Transverse colon (tissue), 4 donors: ENCODE measurements at regions not wholly inside any gene's neighbourhood (a gene's known extent, or its start where the extent isn't known, plus 50 kb on each side); places are given as distances from the start of the nearest gene placed in this dataset.

ENCODE experiments used
- DNase-seq: peaks from one replicate; pipeline ENCODE4 v3.0.0-alpha.2; 2019
- H3K27ac ChIP-seq, 4 donors: fragments of 200-600 bp; sonication (generic); 2 replicates each; pipeline ENCODE4 v1.5.1; 2016 to 2018; ENCODE audit warnings: inconsistent platforms in 4 of 4
- H3K27me3 ChIP-seq: fragments of 200-600 bp; sonication (generic); 2 replicates; pipeline ENCODE4 v1.5.1; 2017; ENCODE audit warnings: inconsistent platforms
- H3K36me3 ChIP-seq, 4 donors: fragments of 200-600 bp; sonication (generic); 2 replicates each; pipeline ENCODE4 v1.5.1; 2017 to 2019; ENCODE audit warnings: inconsistent platforms in 4 of 4
- H3K4me1 ChIP-seq, 4 donors: fragments of 200-600 bp; sonication (generic); 2 replicates each; pipeline ENCODE4 v1.5.1; 2017 to 2020; ENCODE audit warnings: inconsistent platforms in 4 of 4
- H3K4me3 ChIP-seq, 4 donors: fragments of 200-600 bp; sonication (generic); 1 replicate in 1 of 4; 2 replicates in 3 of 4; pipeline versions ENCODE4 v1.5.1 to v1.6.1; 2017 to 2019; ENCODE audit warnings: inconsistent platforms in 4 of 4
- H3K9me3 ChIP-seq, 2 donors: fragments of 200-600 bp; sonication (generic); 2 replicates each; pipeline ENCODE4 v1.5.1; 2017 to 2019; ENCODE audit warnings: inconsistent platforms in 2 of 2
- EP300 ChIP-seq: sonication (generic); formaldehyde crosslinking; IDR thresholded peaks from one replicate; pipeline ENCODE4 v1.6.1; 2017; ENCODE audit warnings: antibody characterized with exemption, low read depth
- POLR2A ChIP-seq: fragments of 450-650 bp; IDR thresholded peaks from one replicate; pipeline ENCODE4 v1.6.1; 2016; ENCODE audit warnings: antibody characterized with exemption, mild to moderate bottlenecking, moderate library complexity
- POLR2AphosphoS5 ChIP-seq, 3 donors: sonication (generic); formaldehyde crosslinking; IDR thresholded peaks; one replicate each; pipeline ENCODE4 v1.6.1; 2016; ENCODE audit warnings: antibody characterized with exemption in 3 of 3
- WGBS, 2 donors: methylation state at CpG; one replicate each; pipeline ENCODE4 v1.1.5; 2018; ENCODE audit warnings: low coverage in 1 of 2; 5-methylcytosine and 5-hydroxymethylcytosine counted together
- in situ Hi-C, 4 donors: fragments of 200-750 bp; cut with MboI; loops; one replicate each; pipeline versions ENCODE4 v1.15.0 to v1.15.1; 2017; ENCODE audit warnings: low sequenced_read_pairs in 3 of 4, low pct_ligation_motif_present in 1 of 4, low pct_unique_long_range_greater_than_20kb in 1 of 4
- intact Hi-C: fragments of 100-400 bp; cut with DNase I; formaldehyde crosslinking; loops from one replicate; pipeline ENCODE4 v1.15.1; 2023; ENCODE audit warnings: low total_unique reads
- TF ChIP-seq, protein P1 (sequence below), 5 experiments: fragments of 200-600 bp in 3 of 5; fragments of 450-650 bp in 2 of 5; sonication (generic) in 3 of 5; IDR thresholded peaks; 1 replicate in 2 of 5; 2 replicates in 3 of 5; pipeline ENCODE4 v1.5.1; 2016 to 2017; ENCODE audit warnings: antibody characterized with exemption in 5 of 5, inconsistent platforms in 3 of 5, mild to moderate bottlenecking in 2 of 5, moderate library complexity in 1 of 5

DNA sequence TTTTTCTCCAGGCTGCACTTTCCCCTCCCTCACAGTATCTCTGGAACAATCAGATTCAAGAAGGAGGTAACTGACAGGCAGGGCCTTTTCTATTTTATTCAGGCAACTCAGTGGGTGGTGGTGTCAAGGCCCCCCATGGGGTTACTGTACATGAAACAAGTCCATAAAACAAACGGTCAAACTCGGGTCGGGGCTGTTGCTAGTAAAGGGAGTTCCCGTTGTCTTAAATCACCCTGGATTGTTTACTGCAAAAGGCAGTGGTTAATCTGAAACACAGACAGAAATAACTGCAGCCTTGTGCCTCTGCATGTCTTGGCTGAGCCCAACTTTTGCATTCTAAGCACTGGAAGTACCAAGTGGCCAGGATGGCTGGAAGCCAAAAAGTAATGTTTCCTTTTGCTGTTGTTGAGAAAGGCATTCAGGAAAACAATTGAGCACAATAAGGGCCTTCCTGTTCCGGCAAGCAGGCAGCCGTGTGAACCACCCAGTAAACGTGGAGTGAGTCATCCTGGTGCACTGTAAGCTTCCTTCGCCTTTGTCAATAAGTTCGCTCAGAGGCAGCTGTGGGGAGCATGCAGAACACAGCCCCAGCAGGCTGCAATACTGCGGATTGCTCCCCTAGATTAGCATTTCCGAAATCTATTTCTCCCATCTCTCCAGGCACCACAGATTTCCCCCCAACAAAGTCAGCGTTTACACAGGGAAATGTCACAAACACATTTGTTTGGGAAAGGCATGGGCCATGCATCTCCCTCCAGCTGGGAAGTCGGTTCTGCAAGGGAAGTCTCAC is 149.6 kb downstream of the IRS1 start:
- Histone ChIP-seq H3K9me3 (no peaks in the 10 kb centered on the region), H3K4me1 (peaks cover 12 to 27% (median 17%) of the 10 kb centered on the region in 4 donors), H3K4me3 (no peak overlapping the region), H3K27ac (peak overlapping the region; percentile 71 to 84 (median 79)), H3K27me3 (no peaks in the 10 kb centered on the region), H3K36me3 (no peaks in the 10 kb centered on the region)
- DNase-seq = peak; percentile 82
- WGBS, 2 donors = 0 to 6% methylated on average over 1 to 13 of the region's 13 CpGs
- intact Hi-C loops = no loop called here
- TF ChIP-seq POLR2A = no peak
- TF ChIP-seq, protein P1, sequence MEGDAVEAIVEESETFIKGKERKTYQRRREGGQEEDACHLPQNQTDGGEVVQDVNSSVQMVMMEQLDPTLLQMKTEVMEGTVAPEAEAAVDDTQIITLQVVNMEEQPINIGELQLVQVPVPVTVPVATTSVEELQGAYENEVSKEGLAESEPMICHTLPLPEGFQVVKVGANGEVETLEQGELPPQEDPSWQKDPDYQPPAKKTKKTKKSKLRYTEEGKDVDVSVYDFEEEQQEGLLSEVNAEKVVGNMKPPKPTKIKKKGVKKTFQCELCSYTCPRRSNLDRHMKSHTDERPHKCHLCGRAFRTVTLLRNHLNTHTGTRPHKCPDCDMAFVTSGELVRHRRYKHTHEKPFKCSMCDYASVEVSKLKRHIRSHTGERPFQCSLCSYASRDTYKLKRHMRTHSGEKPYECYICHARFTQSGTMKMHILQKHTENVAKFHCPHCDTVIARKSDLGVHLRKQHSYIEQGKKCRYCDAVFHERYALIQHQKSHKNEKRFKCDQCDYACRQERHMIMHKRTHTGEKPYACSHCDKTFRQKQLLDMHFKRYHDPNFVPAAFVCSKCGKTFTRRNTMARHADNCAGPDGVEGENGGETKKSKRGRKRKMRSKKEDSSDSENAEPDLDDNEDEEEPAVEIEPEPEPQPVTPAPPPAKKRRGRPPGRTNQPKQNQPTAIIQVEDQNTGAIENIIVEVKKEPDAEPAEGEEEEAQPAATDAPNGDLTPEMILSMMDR (IDR thresholded peaks at IDR 0.05) = no peak
- TF ChIP-seq EP300 = peak; percentile 69
- TF ChIP-seq POLR2AphosphoS5 (IDR thresholded peaks at IDR 0.05) = peak; percentile 23 to 84 (median 75)
- in situ Hi-C loops = loop anchor here in 1 of 4 donors (25.0 kb wide), 1 partner anchor 137 kb away; the partner anchor contains the start of gene IRS1

DNA sequence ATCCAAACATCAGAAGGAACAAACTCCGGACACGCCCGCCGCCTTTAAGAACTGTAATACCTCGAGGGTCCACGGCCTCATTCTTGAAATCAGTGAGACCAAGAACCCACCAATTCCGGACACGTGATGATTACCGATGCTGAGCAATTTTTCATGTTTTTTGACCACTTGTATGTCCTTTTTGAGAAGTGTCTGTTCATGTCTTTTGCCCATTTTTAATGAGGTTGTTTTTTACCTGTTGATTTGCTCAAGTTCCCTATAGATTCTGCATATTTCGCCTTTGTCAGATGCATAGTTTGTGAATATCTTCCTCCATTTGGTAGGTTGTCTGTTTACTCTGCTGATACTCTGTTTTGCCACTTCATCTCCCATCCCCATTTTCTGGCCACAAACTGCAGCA is 150.4 kb downstream of the IRS1 start:
- in situ Hi-C loops (no loop called here), intact Hi-C loops (no loop called here)
- TF ChIP-seq POLR2AphosphoS5 (IDR thresholded peaks at IDR 0.05) (no peak), EP300 (no peak), POLR2A (no peak)
- TF ChIP-seq, protein P1 (IDR thresholded peaks at IDR 0.05) = no peak
- Histone ChIP-seq H3K27me3 (no peaks in the 10 kb centered on the region), H3K27ac (peak overlapping the region; percentile 71 to 84 (median 79)), H3K36me3 (no peaks in the 10 kb centered on the region), H3K4me1 (peaks cover 12 to 31% (median 17%) of the 10 kb centered on the region in 4 donors), H3K9me3 (no peaks in the 10 kb centered on the region), H3K4me3 (no peak overlapping the region)
- 95 to 97% methylated on average over 9 to 10 of the region's 10 CpGs for WGBS, 2 donors
- no peak for DNase-seq

DNA sequence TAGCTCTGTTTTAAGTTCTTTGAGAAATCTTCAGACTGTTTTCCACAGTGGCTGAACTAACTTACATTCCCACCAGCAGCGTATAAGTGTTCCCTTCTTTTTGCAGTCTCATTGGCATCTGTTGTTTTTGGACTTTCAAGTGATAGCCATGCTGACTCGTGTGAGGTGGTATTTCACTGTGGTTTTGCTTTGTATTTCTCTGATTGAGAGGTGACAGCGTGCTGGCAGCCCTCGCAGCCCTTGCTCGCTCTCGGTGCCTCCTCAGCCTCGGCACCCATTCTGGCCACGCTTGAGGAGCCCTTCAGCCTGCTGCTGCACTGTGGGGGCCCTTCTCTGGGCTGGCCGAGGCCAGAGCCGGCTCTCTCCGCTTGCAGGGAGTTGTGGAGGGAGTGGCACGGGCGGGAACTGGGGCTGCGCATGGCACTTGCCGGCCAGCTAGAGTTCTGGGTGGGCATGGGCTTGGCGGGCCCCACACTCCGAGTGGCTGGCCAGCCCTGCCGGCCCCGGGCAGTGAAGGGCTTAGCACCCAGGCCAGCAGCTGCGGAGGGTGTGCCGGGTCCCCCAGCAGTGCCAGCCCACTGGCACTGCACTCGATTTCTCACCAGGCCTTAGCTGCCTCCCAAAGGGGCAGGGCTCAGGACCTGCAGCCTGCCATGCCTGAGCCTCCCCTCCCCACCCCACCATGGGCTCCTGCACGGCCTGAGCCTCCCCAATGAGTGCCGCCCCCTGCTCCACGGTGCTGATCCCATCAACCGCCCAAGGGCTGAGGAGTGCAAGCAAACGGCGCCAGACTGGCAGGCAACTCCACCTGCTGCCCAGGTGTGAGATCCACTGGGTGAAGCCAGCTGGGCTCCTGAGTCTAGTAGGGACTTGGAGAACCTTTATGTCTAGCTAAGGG is 151.8 kb downstream of the IRS1 start:
- H3K36me3 ChIP-seq = no peaks in the 10 kb centered on the region
- 89 to 94% methylated on average over 5 to 27 of the region's 28 CpGs for WGBS, 2 donors
- intact Hi-C loops (no loop called here), in situ Hi-C loops (no loop called here)
- no peaks in the 10 kb centered on the region for H3K27me3 ChIP-seq
- no peak overlapping the region for H3K27ac ChIP-seq
- H3K9me3 ChIP-seq = no peaks in the 10 kb centered on the region
- peaks cover 12 to 31% (median 17%) of the 10 kb centered on the region in 4 donors for H3K4me1 ChIP-seq
- H3K4me3 ChIP-seq = no peak overlapping the region
- TF ChIP-seq POLR2A = no peak
- TF ChIP-seq POLR2AphosphoS5 (IDR thresholded peaks at IDR 0.05) = no peak
- TF ChIP-seq, protein P1 (IDR thresholded peaks at IDR 0.05) = no peak
- TF ChIP-seq EP300 = no peak
- no peak for DNase-seq

DNA sequence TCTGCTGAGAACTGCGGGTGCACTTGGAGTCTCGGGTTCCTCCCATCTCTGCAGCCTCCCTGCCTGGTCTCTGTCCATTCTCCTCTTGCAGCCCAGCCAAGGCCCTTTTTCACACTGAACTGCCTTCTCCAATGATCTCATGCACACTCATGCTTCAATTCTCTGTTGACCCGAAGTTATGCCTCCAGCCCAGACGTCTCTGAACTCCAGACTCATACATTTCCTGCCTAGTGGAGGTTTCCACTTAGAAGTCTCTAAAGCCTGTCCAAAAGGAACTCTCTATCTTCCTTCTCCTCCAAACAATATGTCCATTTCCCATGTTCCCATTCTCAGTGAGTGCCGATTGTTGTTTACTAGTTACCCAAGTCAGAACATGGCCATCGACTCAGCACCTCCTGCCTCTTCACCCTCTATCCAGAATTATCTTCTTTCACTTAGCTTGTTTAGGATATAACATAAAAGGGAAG is 155.2 kb downstream of the IRS1 start:
- Histone ChIP-seq H3K27ac (peak overlapping the region in 1 of 4 donors; percentile 8), H3K36me3 (no peaks in the 10 kb centered on the region), H3K4me1 (peaks cover under 1 to 8% (median 2%) of the 10 kb centered on the region in 4 donors), H3K4me3 (no peak overlapping the region), H3K27me3 (no peaks in the 10 kb centered on the region), H3K9me3 (no peaks in the 10 kb centered on the region)
- intact Hi-C loops (no loop called here), in situ Hi-C loops (no loop called here)
- WGBS, 2 donors = 55 to 65% methylated on average over 4 to 6 of the region's 6 CpGs
- no peak for DNase-seq
- TF ChIP-seq POLR2AphosphoS5 (IDR thresholded peaks at IDR 0.05) = no peak
- TF ChIP-seq, protein P1 (IDR thresholded peaks at IDR 0.05) = no peak
- no peak for TF ChIP-seq EP300
- TF ChIP-seq POLR2A = no peak
